HG02943 (cell line): ENCODE measurements at regions not wholly inside any gene's neighbourhood (a gene's known extent, or its start where the extent isn't known, plus 50 kb on each side); places are given as distances from the start of the nearest gene placed in this dataset.
"Not testable (repeated sequence)": the region's sequence is repeated elsewhere in the genome, so short reads cannot be mapped to it uniquely, and the experiment has no call there.

Experiments used
- ATAC-seq: cut with Tn5 transposase; IDR thresholded peaks from one replicate; pipeline ENCODE4 v1.9.1; 2021; ENCODE audit warnings: mild to moderate bottlenecking, low read depth, moderate library complexity; ENCODE audit not compliant: unreplicated experiment

- ATAC-seq, result no peak
Measured at GRCh38 chr4:134754301-134755019, 552.9 kb upstream of the PABPC4L start.

GRCh38 chr4:134753390-134753789 lies 551.8 kb upstream of the PABPC4L start:
- no peak for ATAC-seq

DNA sequence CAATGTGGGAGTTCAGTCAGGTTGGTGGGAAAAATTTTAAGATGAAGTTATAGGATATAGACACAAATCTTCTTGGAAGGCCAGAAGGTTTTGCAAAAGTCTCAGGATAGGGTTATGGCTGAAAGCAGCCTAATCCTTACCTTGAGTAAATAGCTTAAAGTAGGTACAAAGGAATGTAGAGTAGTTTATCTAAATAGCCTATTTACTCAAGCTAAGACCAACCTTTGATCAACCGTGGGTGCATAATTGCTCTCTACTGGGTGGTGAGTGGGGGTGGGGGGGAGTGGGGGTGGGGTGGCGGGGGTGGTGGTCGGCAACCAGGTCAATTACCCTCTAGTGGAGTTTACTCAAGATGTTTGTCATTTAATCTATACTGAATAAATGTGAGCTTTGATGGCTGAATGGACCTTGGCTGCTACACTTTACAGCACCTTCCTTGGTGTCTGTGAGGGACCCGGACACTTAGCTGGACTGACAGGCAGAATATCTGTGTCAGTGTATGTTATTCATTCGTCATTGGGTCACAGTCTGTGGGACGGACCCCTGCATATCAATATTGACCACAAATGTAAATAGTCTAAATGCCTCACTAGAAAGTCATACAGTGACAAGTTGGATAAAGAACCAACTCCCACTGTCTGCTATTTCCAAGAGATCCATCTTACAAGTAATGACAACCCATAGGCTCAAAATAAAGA lies 545.7 kb upstream of the PABPC4L start:
- no peak for ATAC-seq

- no peak for ATAC-seq
Measured at GRCh38 chr4:134740290-134740689, 538.7 kb upstream of the PABPC4L start.

DNA sequence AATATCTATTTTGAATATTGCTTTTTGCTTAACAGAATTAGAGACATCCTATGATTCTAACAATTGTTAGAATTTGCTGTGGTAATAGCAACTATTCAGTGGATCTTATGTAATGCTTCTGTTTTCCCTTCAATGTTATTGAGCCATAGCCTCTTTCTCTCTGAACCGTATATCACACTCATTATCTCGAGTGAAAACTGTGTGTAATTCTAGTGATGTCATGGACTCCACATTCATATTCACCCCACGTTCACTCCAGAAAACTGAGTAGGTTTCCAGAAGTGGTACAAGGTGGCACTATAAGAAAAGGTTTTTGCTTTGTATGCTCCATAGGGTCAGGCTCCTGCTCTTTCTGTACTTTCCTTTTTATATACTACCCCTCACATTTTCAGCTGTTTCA lies 534.3 kb upstream of the PABPC4L start:
- ATAC-seq, result no peak

DNA sequence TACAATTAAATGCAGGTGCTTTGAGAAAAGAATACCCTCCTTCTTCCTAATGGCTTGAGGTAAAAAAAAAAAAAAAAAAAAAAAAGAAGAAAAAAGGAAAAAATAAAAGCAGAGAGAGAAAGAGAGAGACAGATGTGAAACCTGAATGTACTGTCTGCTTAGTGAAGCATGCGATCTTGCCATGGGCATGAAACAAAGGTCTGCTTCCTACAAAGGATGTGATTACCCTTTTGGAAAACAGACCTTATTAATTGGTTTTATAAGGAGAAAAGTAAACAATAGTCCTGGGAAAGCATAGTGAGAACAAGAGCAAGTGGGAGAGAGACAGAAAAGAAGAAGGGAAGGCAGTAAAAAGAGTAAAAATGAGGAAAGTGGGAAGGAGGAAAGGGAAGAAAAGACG lies 526.1 kb upstream of the PABPC4L start:
- no peak for ATAC-seq

DNA sequence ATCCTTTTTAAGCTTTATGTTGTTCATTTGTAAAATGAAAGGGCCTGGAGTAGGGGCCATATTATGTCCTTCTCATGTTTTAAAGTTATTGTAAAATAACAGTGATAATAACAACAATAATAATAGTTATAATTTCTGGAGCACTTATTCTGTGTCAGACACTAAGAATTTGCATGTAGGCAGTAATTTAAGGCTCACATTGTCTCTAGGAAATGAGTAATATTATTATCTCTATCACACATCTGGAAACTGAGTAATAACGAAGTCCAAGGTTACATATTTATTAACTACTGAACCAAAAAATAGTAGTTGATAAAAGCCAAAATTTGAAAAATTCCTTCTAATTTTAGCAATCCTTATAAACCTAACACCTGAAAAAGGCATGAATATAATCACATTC lies 520.7 kb upstream of the PABPC4L start:
- ATAC-seq, result no peak

DNA sequence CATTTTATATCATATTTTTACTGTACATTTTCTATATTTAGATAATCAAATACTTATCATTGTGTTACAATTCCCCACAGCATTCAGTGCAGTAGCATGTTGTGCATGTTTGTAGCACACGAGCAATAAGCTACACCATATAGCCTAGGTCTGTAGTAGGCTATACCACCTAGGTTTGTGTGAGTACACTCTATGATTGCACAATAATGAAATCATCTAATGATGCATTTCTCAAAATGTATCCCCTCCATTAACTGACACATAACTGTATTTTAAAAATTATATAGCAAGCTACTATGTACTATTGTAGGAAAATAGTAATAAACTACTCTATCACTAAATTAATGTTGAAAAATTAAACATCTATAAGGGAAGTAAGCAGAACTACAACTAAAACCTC lies 518.4 kb upstream of the PABPC4L start:
- ATAC-seq, result no peak

GRCh38 chr4:134708616-134709015 lies 507.0 kb upstream of the PABPC4L start:
- no peak for ATAC-seq

GRCh38 chr4:134708026-134708425 lies 506.4 kb upstream of the PABPC4L start:
- ATAC-seq, result no peak

DNA sequence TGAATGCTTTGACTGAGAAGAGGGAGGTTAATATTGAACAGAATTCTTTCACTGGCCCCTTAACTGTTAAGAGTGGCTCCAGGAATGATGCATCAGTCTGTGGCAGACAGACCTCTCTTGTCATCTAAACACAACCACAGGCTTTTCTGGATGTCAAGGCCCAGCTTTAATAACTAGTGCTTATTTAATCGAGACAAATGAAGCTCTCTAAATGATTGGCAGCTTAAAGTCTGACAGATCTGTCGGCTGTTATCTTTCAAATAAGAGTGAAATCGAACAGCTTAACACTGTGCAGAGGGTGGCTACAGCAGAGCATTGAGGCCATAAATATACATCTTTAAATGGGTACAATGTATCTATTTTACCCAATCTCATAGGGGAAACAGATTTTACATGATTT lies 500.8 kb upstream of the PABPC4L start:
- ATAC-seq, result no peak

GRCh38 chr4:134700251-134700650 lies 498.7 kb upstream of the PABPC4L start:
- ATAC-seq, result no peak

- ATAC-seq, result not testable (repeated sequence)
Measured at GRCh38 chr4:134698831-134699230, 497.2 kb upstream of the PABPC4L start.

- ATAC-seq, result no peak
Measured at GRCh38 chr4:134695433-134695832, 493.8 kb upstream of the PABPC4L start.

- ATAC-seq, result no peak
Measured at GRCh38 chr4:134691915-134692314, 490.3 kb upstream of the PABPC4L start.

GRCh38 chr4:134687646-134688628 lies 486.3 kb upstream of the PABPC4L start:
- no peak for ATAC-seq

- ATAC-seq, result no peak
Measured at GRCh38 chr4:134677209-134677814, 475.7 kb upstream of the PABPC4L start.

GRCh38 chr4:134668237-134668636 lies 466.6 kb upstream of the PABPC4L start:
- no peak for ATAC-seq

GRCh38 chr4:134666640-134667039 lies 465.1 kb upstream of the PABPC4L start:
- ATAC-seq, result no peak

DNA sequence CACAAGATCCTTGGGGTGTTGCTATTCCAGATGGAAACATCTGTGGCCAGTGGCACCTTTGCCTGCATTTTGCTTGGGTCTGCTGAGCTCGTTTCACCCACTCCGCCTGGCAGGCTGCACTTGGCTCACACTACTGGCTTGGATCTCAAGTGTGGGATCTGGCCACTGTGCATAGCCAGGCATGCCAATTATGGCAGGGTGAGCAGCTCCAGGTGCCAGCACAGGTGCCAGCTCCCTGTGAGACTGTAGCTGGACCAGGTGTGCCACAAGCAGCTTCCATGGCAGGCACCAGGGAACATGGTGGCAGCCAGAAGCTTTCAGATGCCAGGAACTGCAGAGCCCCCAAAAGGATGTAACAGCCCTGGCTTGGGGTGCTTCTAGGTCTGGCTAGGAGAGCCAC lies 463.8 kb upstream of the PABPC4L start:
- ATAC-seq, result no peak

- no peak for ATAC-seq
Measured at GRCh38 chr4:134663742-134664141, 462.2 kb upstream of the PABPC4L start.
